Muscle layer of duodenum (tissue), 2 donors: ENCODE measurements at regions not wholly inside any gene's neighbourhood (a gene's known extent, or its start where the extent isn't known, plus 50 kb on each side); places are given as distances from the start of the nearest gene placed in this dataset.
"Not testable (repeated sequence)": the region's sequence is repeated elsewhere in the genome, so short reads cannot be mapped to it uniquely, and the experiment has no call there.

ENCODE experiments used
- H3K27ac ChIP-seq: one replicate; pipeline ENCODE4 v1.7.0; 2013; ENCODE audit warnings: mild to moderate bottlenecking, low read length
- H3K27me3 ChIP-seq: one replicate; pipeline ENCODE4 v1.7.0; 2013; ENCODE audit warnings: low read depth, mild to moderate bottlenecking, control low read depth, low read length
- H3K36me3 ChIP-seq, 2 donors: one replicate each; pipeline ENCODE4 v1.7.0; 2013; ENCODE audit warnings: low read length in 2 of 2, control low read depth in 1 of 2, mild to moderate bottlenecking in 1 of 2; ENCODE audit not compliant: insufficient read depth in 2 of 2, control insufficient read depth in 1 of 2
- H3K4me1 ChIP-seq, 2 donors: one replicate each; pipeline ENCODE4 v1.7.0; 2013; ENCODE audit warnings: low read length in 2 of 2, mild to moderate bottlenecking in 2 of 2, control low read depth in 1 of 2, moderate library complexity in 1 of 2; ENCODE audit not compliant: insufficient read depth in 2 of 2, control insufficient read depth in 1 of 2
- H3K4me3 ChIP-seq, 2 donors: one replicate each; pipeline ENCODE4 v1.7.0; 2013; ENCODE audit warnings: low read length in 2 of 2, low read depth in 1 of 2, mild to moderate bottlenecking in 1 of 2
- H3K9me3 ChIP-seq, 2 donors: one replicate each; pipeline ENCODE4 v1.7.0; 2013; ENCODE audit warnings: low read length in 2 of 2, control low read depth in 1 of 2, mild to moderate bottlenecking in 1 of 2; ENCODE audit not compliant: control insufficient read depth in 1 of 2
- donor health status: healthy.

DNA sequence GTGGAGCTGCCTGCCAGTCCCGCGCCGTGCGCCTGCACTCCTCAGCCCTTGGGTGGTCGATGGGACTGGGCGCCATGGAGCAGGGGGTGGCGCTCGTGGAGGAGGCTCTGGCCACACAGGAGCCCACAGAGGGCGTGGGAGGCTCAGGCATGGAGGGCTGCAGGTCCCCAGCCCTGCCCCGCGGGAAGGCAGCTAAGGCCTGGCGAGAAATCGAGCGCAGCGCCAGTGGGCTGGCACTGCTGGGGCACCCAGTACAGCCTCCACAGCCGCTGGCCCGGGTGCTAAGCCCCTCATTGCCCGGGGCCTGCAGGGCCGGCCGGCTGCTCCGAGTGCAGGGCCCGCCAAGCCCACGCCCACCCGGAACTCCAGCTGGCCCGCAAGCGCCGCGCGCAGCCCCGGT is 187.9 kb downstream of the BCHE start:
- not testable (repeated sequence) for H3K4me3 ChIP-seq, H3K36me3 ChIP-seq, H3K9me3 ChIP-seq, H3K4me1 ChIP-seq, H3K27ac ChIP-seq, H3K27me3 ChIP-seq

DNA sequence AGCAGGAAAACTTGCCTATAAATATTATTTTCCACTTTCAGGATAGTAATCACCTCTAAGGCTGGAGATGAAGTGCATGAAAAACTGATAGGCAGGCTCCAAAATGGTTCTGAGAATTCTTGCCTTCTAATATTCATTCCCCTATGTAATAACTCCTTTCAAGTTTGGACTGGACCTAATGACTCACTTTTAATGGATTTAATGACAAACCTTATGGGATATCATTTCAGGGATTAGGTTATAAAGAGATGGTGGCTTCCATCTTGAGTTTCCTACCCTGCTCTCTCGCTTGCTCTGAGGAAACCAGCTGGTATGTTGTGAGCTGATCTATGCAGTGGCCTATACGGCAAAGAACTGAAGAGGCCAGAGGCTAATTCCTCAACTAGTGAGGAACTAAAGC is 192.0 kb downstream of the BCHE start:
- peaks cover 0 to 4% of the 10 kb centered on the region in 2 donors for H3K4me1 ChIP-seq
- H3K27me3 ChIP-seq = no peaks in the 10 kb centered on the region
- H3K9me3 ChIP-seq = peaks cover 0 to 3% of the 10 kb centered on the region in 2 donors
- no peak overlapping the region for H3K27ac ChIP-seq
- H3K4me3 ChIP-seq = no peak overlapping the region
- H3K36me3 ChIP-seq = no peaks in the 10 kb centered on the region

GRCh38 chr3:165644331-165644730 is 192.9 kb downstream of the BCHE start:
- H3K4me3 ChIP-seq = no peak overlapping the region
- H3K4me1 ChIP-seq = peaks cover 0 to 4% of the 10 kb centered on the region in 2 donors
- H3K27me3 ChIP-seq = no peaks in the 10 kb centered on the region
- no peak overlapping the region for H3K27ac ChIP-seq
- H3K9me3 ChIP-seq = peaks cover 0 to 3% of the 10 kb centered on the region in 2 donors
- H3K36me3 ChIP-seq = no peaks in the 10 kb centered on the region

GRCh38 chr3:165643425-165643824 is 193.8 kb downstream of the BCHE start:
- Histone ChIP-seq H3K27ac (peak overlapping the region; percentile 53), H3K36me3 (no peaks in the 10 kb centered on the region)

GRCh38 chr3:165642761-165643420 is 194.3 kb downstream of the BCHE start:
- no peaks in the 10 kb centered on the region for H3K9me3 ChIP-seq
- H3K4me1 ChIP-seq = peaks cover 0 to 4% of the 10 kb centered on the region in 2 donors
- no peaks in the 10 kb centered on the region for H3K36me3 ChIP-seq
- H3K27ac ChIP-seq = peak overlapping the region; percentile 53
- no peaks in the 10 kb centered on the region for H3K27me3 ChIP-seq
- H3K4me3 ChIP-seq = no peak overlapping the region

More at GRCh38 chr3:165643425-165643824, 193.8 kb downstream of the BCHE start:
- Histone ChIP-seq H3K4me1 (peaks cover 0 to 4% of the 10 kb centered on the region in 2 donors), H3K9me3 (no peaks in the 10 kb centered on the region), H3K4me3 (no peak overlapping the region), H3K27me3 (no peaks in the 10 kb centered on the region)

DNA sequence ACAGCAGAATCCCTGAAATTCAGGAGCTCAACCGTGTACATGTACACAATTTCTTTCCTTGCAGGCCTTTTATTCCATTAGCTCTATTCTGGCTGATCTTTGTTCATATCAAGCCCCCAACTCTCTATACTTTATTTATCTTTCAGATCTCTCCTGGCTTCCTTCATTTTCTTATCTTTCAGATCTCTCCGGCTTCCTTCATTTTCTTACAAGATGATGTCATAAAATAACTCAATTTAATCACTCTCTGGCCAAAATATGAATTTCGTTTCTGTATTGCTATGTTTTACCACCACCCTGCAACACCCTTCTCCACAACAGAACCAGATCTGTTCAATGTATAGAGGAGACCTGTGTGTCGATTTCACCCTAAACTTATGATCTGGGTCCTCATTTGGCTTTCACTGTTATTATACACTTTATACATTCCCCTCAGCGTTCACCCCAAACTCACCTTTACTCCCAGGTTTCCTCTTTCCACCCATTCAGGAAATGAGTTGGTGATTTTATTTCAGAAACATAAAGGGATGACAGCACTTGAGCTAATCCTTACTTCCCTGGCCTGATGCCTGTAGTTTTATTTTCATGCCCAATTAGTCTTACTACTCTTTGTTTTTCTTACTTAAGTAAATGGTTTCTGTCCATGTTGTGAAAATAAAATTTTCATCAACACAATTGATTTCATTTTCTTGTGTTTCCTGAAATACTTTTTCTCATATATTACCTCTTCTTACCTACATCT is 195.5 kb downstream of the BCHE start:
- no peaks in the 10 kb centered on the region for H3K9me3 ChIP-seq
- H3K36me3 ChIP-seq = no peaks in the 10 kb centered on the region
- peaks cover 0 to 4% of the 10 kb centered on the region in 2 donors for H3K4me1 ChIP-seq
- H3K27ac ChIP-seq = no peak overlapping the region
- H3K27me3 ChIP-seq = no peaks in the 10 kb centered on the region
- no peak overlapping the region for H3K4me3 ChIP-seq

DNA sequence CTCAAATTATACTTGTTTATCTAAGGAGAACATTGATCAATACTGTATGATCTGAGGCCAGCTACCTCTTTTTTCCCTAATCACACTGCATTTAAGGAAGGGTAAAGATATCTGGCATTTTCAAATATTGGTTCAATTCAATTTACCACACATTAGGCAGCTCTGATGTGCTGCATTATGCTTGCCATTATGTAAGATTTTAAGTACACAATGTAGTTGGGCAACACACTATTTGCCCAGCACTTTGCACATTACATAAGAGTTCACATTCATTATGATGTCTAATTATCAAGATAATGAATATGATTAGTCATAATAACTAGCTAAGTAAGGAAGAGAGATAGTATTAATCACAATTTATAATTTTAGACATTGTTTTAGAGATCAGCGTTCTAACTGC is 196.3 kb downstream of the BCHE start:
- no peaks in the 10 kb centered on the region for H3K27me3 ChIP-seq
- no peaks in the 10 kb centered on the region for H3K9me3 ChIP-seq
- peaks cover 0 to 4% of the 10 kb centered on the region in 2 donors for H3K4me1 ChIP-seq
- no peak overlapping the region for H3K4me3 ChIP-seq
- H3K27ac ChIP-seq = no peak overlapping the region
- no peaks in the 10 kb centered on the region for H3K36me3 ChIP-seq

GRCh38 chr3:165640031-165640430 is 197.2 kb downstream of the BCHE start:
- H3K27me3 ChIP-seq = no peaks in the 10 kb centered on the region
- no peak overlapping the region for H3K27ac ChIP-seq
- no peaks in the 10 kb centered on the region for H3K9me3 ChIP-seq
- H3K4me3 ChIP-seq = no peak overlapping the region
- H3K36me3 ChIP-seq = no peaks in the 10 kb centered on the region
- peaks cover 0 to 4% of the 10 kb centered on the region in 2 donors for H3K4me1 ChIP-seq

DNA sequence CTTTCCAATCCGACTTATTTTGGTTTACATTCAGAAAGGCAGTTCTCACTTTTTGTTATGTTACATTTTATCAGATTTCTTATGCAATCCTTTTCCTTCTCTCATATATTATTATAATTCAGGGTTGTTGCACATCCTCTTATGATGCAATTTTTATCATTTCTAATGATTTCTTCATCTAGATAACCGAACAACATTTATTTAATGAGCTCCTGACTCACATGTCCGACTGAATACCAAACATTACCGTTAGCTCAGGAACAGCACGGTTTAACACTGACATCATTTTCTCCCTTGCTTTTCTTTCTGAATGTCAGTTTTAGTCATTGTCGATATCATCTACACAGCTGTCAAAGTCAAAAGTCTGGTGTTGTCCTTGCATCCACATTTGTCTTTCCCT is 199.2 kb downstream of the BCHE start:
- Histone ChIP-seq H3K4me1 (peaks cover 0 to under 1% of the 10 kb centered on the region in 2 donors), H3K36me3 (no peaks in the 10 kb centered on the region), H3K9me3 (no peaks in the 10 kb centered on the region), H3K4me3 (no peak overlapping the region), H3K27ac (no peak overlapping the region), H3K27me3 (no peaks in the 10 kb centered on the region)

DNA sequence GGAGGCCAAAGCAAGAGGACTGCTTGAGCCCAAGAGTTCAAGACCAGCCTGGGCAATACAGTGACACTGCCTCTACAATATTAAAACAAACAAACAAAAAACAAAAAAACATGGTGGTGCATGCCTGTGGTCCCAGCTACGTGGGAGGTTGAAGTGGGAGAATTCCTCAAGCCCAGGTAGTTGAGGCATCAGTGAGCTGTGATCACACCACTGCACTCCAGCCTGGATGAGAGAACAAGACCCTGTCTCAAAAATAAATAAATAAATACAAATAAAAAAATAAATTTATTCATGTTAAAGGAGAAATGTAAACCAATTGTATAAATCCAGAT is 200.6 kb downstream of the BCHE start:
- no peak overlapping the region for H3K4me3 ChIP-seq
- no peaks in the 10 kb centered on the region for H3K9me3 ChIP-seq
- H3K27ac ChIP-seq = no peak overlapping the region
- H3K27me3 ChIP-seq = no peaks in the 10 kb centered on the region
- H3K36me3 ChIP-seq = no peaks in the 10 kb centered on the region
- H3K4me1 ChIP-seq = no peaks in the 10 kb centered on the region

GRCh38 chr3:165635791-165636683 is 201.2 kb downstream of the BCHE start:
- Histone ChIP-seq H3K4me3 (no peak overlapping the region), H3K27me3 (no peaks in the 10 kb centered on the region), H3K27ac (no peak overlapping the region), H3K36me3 (no peaks in the 10 kb centered on the region), H3K9me3 (no peaks in the 10 kb centered on the region), H3K4me1 (no peaks in the 10 kb centered on the region)
